ENCODE measurements at regions not wholly inside any gene's neighbourhood (a gene's known extent, or its start where the extent isn't known, plus 50 kb on each side); places are given as distances from the start of the nearest gene placed in this dataset.

DNA sequence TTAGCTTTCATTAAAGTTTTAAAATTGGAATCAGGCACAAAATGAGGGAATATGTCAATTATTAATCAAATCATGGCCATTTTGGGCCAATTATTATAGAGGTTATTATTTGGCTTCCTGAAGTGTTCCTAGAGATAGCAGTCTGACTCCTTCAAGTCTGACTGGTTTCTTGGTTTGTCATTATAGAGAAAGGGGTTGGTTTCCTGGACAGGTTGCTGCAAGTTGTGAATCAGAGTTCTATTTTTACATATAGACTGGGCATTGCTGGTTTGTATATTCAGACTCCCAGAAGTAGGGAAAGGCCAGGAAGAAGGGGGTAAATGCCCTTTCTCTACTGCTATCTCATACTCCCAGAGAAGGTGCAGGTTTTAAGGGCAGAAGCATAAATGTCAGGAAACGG, 121.4 kb upstream of the CEP162 start (continued):
- TF ChIP-seq, protein P1, sequence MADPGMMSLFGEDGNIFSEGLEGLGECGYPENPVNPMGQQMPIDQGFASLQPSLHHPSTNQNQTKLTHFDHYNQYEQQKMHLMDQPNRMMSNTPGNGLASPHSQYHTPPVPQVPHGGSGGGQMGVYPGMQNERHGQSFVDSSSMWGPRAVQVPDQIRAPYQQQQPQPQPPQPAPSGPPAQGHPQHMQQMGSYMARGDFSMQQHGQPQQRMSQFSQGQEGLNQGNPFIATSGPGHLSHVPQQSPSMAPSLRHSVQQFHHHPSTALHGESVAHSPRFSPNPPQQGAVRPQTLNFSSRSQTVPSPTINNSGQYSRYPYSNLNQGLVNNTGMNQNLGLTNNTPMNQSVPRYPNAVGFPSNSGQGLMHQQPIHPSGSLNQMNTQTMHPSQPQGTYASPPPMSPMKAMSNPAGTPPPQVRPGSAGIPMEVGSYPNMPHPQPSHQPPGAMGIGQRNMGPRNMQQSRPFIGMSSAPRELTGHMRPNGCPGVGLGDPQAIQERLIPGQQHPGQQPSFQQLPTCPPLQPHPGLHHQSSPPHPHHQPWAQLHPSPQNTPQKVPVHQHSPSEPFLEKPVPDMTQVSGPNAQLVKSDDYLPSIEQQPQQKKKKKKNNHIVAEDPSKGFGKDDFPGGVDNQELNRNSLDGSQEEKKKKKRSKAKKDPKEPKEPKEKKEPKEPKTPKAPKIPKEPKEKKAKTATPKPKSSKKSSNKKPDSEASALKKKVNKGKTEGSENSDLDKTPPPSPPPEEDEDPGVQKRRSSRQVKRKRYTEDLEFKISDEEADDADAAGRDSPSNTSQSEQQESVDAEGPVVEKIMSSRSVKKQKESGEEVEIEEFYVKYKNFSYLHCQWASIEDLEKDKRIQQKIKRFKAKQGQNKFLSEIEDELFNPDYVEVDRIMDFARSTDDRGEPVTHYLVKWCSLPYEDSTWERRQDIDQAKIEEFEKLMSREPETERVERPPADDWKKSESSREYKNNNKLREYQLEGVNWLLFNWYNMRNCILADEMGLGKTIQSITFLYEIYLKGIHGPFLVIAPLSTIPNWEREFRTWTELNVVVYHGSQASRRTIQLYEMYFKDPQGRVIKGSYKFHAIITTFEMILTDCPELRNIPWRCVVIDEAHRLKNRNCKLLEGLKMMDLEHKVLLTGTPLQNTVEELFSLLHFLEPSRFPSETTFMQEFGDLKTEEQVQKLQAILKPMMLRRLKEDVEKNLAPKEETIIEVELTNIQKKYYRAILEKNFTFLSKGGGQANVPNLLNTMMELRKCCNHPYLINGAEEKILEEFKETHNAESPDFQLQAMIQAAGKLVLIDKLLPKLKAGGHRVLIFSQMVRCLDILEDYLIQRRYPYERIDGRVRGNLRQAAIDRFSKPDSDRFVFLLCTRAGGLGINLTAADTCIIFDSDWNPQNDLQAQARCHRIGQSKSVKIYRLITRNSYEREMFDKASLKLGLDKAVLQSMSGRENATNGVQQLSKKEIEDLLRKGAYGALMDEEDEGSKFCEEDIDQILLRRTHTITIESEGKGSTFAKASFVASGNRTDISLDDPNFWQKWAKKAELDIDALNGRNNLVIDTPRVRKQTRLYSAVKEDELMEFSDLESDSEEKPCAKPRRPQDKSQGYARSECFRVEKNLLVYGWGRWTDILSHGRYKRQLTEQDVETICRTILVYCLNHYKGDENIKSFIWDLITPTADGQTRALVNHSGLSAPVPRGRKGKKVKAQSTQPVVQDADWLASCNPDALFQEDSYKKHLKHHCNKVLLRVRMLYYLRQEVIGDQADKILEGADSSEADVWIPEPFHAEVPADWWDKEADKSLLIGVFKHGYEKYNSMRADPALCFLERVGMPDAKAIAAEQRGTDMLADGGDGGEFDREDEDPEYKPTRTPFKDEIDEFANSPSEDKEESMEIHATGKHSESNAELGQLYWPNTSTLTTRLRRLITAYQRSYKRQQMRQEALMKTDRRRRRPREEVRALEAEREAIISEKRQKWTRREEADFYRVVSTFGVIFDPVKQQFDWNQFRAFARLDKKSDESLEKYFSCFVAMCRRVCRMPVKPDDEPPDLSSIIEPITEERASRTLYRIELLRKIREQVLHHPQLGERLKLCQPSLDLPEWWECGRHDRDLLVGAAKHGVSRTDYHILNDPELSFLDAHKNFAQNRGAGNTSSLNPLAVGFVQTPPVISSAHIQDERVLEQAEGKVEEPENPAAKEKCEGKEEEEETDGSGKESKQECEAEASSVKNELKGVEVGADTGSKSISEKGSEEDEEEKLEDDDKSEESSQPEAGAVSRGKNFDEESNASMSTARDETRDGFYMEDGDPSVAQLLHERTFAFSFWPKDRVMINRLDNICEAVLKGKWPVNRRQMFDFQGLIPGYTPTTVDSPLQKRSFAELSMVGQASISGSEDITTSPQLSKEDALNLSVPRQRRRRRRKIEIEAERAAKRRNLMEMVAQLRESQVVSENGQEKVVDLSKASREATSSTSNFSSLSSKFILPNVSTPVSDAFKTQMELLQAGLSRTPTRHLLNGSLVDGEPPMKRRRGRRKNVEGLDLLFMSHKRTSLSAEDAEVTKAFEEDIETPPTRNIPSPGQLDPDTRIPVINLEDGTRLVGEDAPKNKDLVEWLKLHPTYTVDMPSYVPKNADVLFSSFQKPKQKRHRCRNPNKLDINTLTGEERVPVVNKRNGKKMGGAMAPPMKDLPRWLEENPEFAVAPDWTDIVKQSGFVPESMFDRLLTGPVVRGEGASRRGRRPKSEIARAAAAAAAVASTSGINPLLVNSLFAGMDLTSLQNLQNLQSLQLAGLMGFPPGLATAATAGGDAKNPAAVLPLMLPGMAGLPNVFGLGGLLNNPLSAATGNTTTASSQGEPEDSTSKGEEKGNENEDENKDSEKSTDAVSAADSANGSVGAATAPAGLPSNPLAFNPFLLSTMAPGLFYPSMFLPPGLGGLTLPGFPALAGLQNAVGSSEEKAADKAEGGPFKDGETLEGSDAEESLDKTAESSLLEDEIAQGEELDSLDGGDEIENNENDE (IDR thresholded peaks at IDR 0.05; ENCODE audit: insufficient replicate concordance, low read length) = no peak
- TF ChIP-seq BACH1 (IDR thresholded peaks at IDR 0.05; ENCODE audit: low read length) (no peak), JUND (IDR thresholded peaks at IDR 0.05; ENCODE audit: low read length) (no peak), RAD21 (IDR thresholded peaks at IDR 0.05 in 1 of 2, conservative IDR thresholded peaks at IDR 0.05 in 1 of 2; ENCODE audit: low read depth in 2 of 2, low read length in 2 of 2) (no peak), SRF (IDR thresholded peaks at IDR 0.05; ENCODE audit: low read depth, low read length) (no peak), RFX5 (IDR thresholded peaks at IDR 0.05; ENCODE audit: borderline replicate concordance, low read depth, low read length) (no peak), JUN (IDR thresholded peaks at IDR 0.05; ENCODE audit: low read depth, low read length) (no peak), SAP30 (IDR thresholded peaks at IDR 0.05; ENCODE audit: insufficient read depth, insufficient replicate concordance, low read length) (no peak)
- TF ChIP-seq, protein P2, sequence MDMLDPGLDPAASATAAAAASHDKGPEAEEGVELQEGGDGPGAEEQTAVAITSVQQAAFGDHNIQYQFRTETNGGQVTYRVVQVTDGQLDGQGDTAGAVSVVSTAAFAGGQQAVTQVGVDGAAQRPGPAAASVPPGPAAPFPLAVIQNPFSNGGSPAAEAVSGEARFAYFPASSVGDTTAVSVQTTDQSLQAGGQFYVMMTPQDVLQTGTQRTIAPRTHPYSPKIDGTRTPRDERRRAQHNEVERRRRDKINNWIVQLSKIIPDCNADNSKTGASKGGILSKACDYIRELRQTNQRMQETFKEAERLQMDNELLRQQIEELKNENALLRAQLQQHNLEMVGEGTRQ (IDR thresholded peaks at IDR 0.05; ENCODE audit: low read length) = no peak
- TF ChIP-seq, protein P3, sequence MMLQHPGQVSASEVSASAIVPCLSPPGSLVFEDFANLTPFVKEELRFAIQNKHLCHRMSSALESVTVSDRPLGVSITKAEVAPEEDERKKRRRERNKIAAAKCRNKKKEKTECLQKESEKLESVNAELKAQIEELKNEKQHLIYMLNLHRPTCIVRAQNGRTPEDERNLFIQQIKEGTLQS (IDR thresholded peaks at IDR 0.05; ENCODE audit: insufficient read depth, low read depth, low read length) = no peak

Measured in H1 (cell line).